Breast epithelium (tissue), 4 donors: ENCODE measurements at regions not wholly inside any gene's neighbourhood (a gene's known extent, or its start where the extent isn't known, plus 50 kb on each side); places are given as distances from the start of the nearest gene placed in this dataset.
"Not testable (repeated sequence)": the region's sequence is repeated elsewhere in the genome, so short reads cannot be mapped to it uniquely, and the experiment has no call there.

Source experiments
- DNase-seq, 2 donors: peaks; one replicate each; pipeline ENCODE4 v3.0.0-alpha.2; 2019; ENCODE audit warnings: low spot score in 2 of 2
- H3K27ac ChIP-seq, 2 donors: fragments of 200-600 bp; sonication (generic) in 1 of 2; one replicate each; pipeline ENCODE4 v1.5.1; 2016 to 2019; ENCODE audit warnings: mild to moderate bottlenecking in 1 of 2
- H3K27me3 ChIP-seq, 2 donors: fragments of 200-600 bp; sonication (generic) in 1 of 2; one replicate each; pipeline versions ENCODE4 v1.5.1 to v1.6.0; 2017 to 2019; ENCODE audit warnings: control low read depth in 1 of 2, mild to moderate bottlenecking in 1 of 2
- H3K36me3 ChIP-seq: fragments of 200-600 bp; one replicate; pipeline ENCODE4 v1.5.1; 2019
- H3K4me1 ChIP-seq, 2 donors: fragments of 200-600 bp; sonication (generic); one replicate each; pipeline ENCODE4 v1.5.1; 2016 to 2019; ENCODE audit warnings: control low read depth in 1 of 2
- H3K4me3 ChIP-seq, 3 donors: fragments of 200-600 bp; sonication (generic); 1 replicate in 2 of 3; 2 replicates in 1 of 3; pipeline ENCODE4 v1.5.1; 2016 to 2019; ENCODE audit warnings: mild to moderate bottlenecking in 3 of 3, moderate library complexity in 2 of 3
- H3K9me3 ChIP-seq, 2 donors: fragments of 200-600 bp; sonication (generic) in 1 of 2; one replicate each; pipeline ENCODE4 v1.5.1; 2016 to 2019; ENCODE audit warnings: control low read depth in 1 of 2
- POLR2A ChIP-seq: fragments of 450-650 bp; IDR thresholded peaks from one replicate; pipeline ENCODE4 v1.6.1; 2016; ENCODE audit warnings: antibody characterized with exemption, mild to moderate bottlenecking, moderate library complexity
- POLR2AphosphoS5 ChIP-seq, 3 donors: sonication (generic); formaldehyde crosslinking; IDR thresholded peaks; one replicate each; pipeline ENCODE4 v1.6.1; 2017; ENCODE audit warnings: antibody characterized with exemption in 3 of 3
- intact Hi-C: fragments of 100-400 bp; cut with DNase I; formaldehyde crosslinking; loops from one replicate; pipeline ENCODE4 v1.15.1; 2023; ENCODE audit warnings: low total_unique reads
- TF ChIP-seq, protein P1 (sequence below), 3 donors: fragments of 450-650 bp; IDR thresholded peaks; one replicate each; pipeline ENCODE4 v1.5.1; 2016 to 2017; ENCODE audit warnings: antibody characterized with exemption in 3 of 3, mild to moderate bottlenecking in 3 of 3, moderate library complexity in 3 of 3

DNA sequence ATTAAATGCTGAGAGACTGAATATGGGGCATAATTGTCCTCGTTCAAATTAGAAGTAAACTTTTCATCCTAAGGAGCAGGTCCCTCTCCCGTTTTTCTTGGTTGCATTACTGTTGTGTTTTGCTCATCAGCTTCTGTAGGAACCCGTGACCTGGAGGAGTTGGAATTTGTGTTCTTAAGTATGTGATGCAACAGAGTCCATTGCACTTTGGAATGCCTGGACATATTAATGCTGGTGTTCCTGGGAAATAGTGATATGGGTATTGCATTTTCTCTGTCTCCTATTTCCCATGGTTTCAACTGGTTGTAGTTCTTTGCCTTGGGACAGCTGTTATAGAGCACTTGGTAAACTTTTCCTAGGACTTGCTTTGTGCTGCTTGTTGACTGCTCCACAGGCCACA lies 417.8 kb upstream of the LCORL start:
- TF ChIP-seq POLR2AphosphoS5 (IDR thresholded peaks at IDR 0.05) (no peak), POLR2A (no peak)
- TF ChIP-seq, protein P1, sequence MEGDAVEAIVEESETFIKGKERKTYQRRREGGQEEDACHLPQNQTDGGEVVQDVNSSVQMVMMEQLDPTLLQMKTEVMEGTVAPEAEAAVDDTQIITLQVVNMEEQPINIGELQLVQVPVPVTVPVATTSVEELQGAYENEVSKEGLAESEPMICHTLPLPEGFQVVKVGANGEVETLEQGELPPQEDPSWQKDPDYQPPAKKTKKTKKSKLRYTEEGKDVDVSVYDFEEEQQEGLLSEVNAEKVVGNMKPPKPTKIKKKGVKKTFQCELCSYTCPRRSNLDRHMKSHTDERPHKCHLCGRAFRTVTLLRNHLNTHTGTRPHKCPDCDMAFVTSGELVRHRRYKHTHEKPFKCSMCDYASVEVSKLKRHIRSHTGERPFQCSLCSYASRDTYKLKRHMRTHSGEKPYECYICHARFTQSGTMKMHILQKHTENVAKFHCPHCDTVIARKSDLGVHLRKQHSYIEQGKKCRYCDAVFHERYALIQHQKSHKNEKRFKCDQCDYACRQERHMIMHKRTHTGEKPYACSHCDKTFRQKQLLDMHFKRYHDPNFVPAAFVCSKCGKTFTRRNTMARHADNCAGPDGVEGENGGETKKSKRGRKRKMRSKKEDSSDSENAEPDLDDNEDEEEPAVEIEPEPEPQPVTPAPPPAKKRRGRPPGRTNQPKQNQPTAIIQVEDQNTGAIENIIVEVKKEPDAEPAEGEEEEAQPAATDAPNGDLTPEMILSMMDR (IDR thresholded peaks at IDR 0.05): no peak
- DNase-seq: no peak
- Histone ChIP-seq H3K36me3 (no peaks in the 10 kb centered on the region), H3K9me3 (no peaks in the 10 kb centered on the region), H3K4me1 (no peaks in the 10 kb centered on the region), H3K27ac (no peak overlapping the region), H3K27me3 (no peaks in the 10 kb centered on the region), H3K4me3 (no peak overlapping the region)
- intact Hi-C loops: no loop called here

DNA sequence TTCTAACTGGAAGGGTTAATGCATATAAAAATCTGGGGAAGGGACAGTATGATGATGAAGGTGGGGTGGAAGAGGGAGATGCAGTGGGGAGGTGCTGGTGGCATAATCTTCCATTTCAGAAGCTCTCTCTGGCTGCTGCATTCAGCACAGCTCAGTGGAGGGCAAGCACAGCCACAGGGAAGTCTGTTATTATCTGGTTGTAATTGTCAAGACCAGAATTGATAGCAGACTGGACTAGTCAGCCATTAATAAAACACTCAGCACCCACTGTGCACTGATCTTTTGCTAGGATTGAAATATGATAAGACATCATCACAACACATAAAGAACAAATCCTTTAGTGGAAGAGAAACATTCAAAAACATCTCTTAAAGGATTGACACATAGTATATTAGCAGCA lies 414.2 kb upstream of the LCORL start:
- no peaks in the 10 kb centered on the region for H3K4me1 ChIP-seq

GRCh38 chr4:18422685-18423084 lies 401.1 kb upstream of the LCORL start:
- H3K4me3 ChIP-seq: no peak overlapping the region
- TF ChIP-seq, protein P1 (IDR thresholded peaks at IDR 0.05): no peak
- TF ChIP-seq POLR2A (no peak), POLR2AphosphoS5 (IDR thresholded peaks at IDR 0.05) (no peak)
- DNase-seq: no peak
- H3K36me3 ChIP-seq: no peaks in the 10 kb centered on the region
- H3K27me3 ChIP-seq: no peaks in the 10 kb centered on the region
- H3K4me1 ChIP-seq: no peaks in the 10 kb centered on the region
- H3K9me3 ChIP-seq: no peaks in the 10 kb centered on the region
- no peak overlapping the region for H3K27ac ChIP-seq
- intact Hi-C loops: no loop called here

More for the DNA sequence above, 414.2 kb upstream of the LCORL start:
- Histone ChIP-seq H3K27me3 (no peaks in the 10 kb centered on the region), H3K36me3 (no peaks in the 10 kb centered on the region), H3K9me3 (no peaks in the 10 kb centered on the region), H3K4me3 (no peak overlapping the region), H3K27ac (no peak overlapping the region)
- intact Hi-C loops: no loop called here
- DNase-seq: no peak
- no peak for TF ChIP-seq POLR2AphosphoS5 (IDR thresholded peaks at IDR 0.05)
- TF ChIP-seq, protein P1 (IDR thresholded peaks at IDR 0.05): no peak
- no peak for TF ChIP-seq POLR2A

DNA sequence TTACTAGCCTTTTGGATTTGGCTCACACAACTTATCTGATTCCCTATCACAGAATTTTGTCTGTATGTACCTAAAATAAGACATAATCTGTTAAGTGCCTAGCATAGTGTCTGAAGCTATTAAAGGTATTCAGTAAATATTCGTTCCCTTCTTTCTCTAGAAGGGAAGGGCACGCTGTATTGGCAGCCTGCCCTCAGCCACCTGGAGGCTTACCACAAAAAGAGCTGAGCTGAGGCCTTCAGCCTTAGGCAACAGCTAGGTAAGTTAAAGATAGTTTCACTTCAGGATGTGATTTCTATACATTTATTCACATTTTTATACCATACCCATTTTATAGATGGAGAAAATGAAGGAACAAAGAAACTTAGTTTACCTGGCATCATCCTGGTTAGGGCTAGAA lies 400.0 kb upstream of the LCORL start:
- H3K4me3 ChIP-seq: no peak overlapping the region
- no peaks in the 10 kb centered on the region for H3K27me3 ChIP-seq
- no peaks in the 10 kb centered on the region for H3K4me1 ChIP-seq
- DNase-seq: no peak
- no peak for TF ChIP-seq POLR2AphosphoS5 (IDR thresholded peaks at IDR 0.05)
- no peak for TF ChIP-seq POLR2A
- TF ChIP-seq, protein P1 (IDR thresholded peaks at IDR 0.05): no peak
- intact Hi-C loops: no loop called here
- H3K27ac ChIP-seq: no peak overlapping the region
- no peaks in the 10 kb centered on the region for H3K36me3 ChIP-seq
- H3K9me3 ChIP-seq: no peaks in the 10 kb centered on the region

- H3K9me3 ChIP-seq: no peaks in the 10 kb centered on the region
- H3K4me1 ChIP-seq: no peaks in the 10 kb centered on the region
- H3K27me3 ChIP-seq: no peaks in the 10 kb centered on the region
- no peak for DNase-seq
- intact Hi-C loops: no loop called here
- no peak overlapping the region for H3K27ac ChIP-seq
- H3K4me3 ChIP-seq: no peak overlapping the region
- no peaks in the 10 kb centered on the region for H3K36me3 ChIP-seq
- TF ChIP-seq, protein P1 (IDR thresholded peaks at IDR 0.05): no peak
- no peak for TF ChIP-seq POLR2A
- no peak for TF ChIP-seq POLR2AphosphoS5 (IDR thresholded peaks at IDR 0.05)
Measured at GRCh38 chr4:18419780-18420179, 398.2 kb upstream of the LCORL start.

DNA sequence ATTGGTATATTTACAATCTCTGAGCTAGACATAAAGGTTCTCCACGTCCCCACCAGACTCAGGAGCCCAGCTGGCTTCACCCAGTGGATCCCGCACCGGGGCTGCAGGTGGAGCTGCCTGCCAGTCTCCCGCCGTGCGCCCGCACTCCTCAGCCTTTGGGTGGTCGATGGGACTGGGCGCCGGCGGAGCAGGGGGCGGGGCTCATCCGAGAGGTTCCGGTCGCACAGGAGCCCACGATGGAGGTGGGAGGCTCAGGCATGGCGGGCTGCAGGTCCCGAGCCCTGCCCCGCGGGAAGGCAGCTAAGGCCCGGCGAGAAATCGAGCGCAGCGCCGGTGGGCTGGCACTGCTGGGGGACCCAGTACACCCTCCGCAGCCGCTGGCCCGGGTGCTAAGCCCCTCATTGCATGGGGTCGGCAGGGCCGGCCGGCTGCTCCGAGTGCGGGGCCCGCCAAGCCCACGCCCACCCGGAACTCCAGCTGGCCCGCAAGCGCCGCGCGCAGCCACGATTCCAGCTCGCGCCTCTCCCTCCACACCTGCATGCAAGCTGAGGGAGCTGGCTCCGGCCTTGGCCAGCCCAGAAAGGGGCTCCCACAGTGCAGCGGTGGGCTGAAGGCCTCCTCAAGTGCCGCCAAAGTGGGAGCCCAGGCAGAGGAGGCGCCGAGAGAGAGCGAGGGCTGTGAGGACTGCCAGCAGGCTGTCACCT lies 396.8 kb upstream of the LCORL start:
- H3K4me3 ChIP-seq, intact Hi-C loops, H3K27me3 ChIP-seq, DNase-seq, H3K27ac ChIP-seq, H3K36me3 ChIP-seq, H3K9me3 ChIP-seq, H3K4me1 ChIP-seq: not testable (repeated sequence)

- H3K27ac ChIP-seq, H3K9me3 ChIP-seq, H3K36me3 ChIP-seq, intact Hi-C loops, DNase-seq, H3K4me3 ChIP-seq, H3K27me3 ChIP-seq, H3K4me1 ChIP-seq: not testable (repeated sequence)
Measured at GRCh38 chr4:18417651-18418050, 396.1 kb upstream of the LCORL start.
